C1 segment of cervical spinal cord (tissue), 14 donors: ENCODE measurements at regions not wholly inside any gene's neighbourhood (a gene's known extent, or its start where the extent isn't known, plus 50 kb on each side); places are given as distances from the start of the nearest gene placed in this dataset.

ENCODE experiments used
- DNase-seq, 14 donors: peaks; one replicate each; lab custom pipeline; 2025; lab: John Stamatoyannopoulos, UW

- DNase-seq = no peak
Measured at GRCh38 chr12:65653946-65654629, 170.2 kb upstream of the HMGA2 start.

GRCh38 chr12:65655074-65655493 is 169.2 kb upstream of the HMGA2 start:
- no peak for DNase-seq

- DNase-seq = no peak
Measured at GRCh38 chr12:65656156-65656882, 168.0 kb upstream of the HMGA2 start.

- DNase-seq = no peak
Measured at GRCh38 chr12:65656891-65657351, 167.4 kb upstream of the HMGA2 start.

GRCh38 chr12:65657635-65658034 is 166.6 kb upstream of the HMGA2 start:
- DNase-seq = no peak

GRCh38 chr12:65658360-65658759 is 165.9 kb upstream of the HMGA2 start:
- no peak for DNase-seq

GRCh38 chr12:65659681-65660080 is 164.6 kb upstream of the HMGA2 start:
- no peak for DNase-seq

- no peak for DNase-seq
Measured at GRCh38 chr12:65660096-65660495, 164.2 kb upstream of the HMGA2 start.

- DNase-seq = no peak
Measured at GRCh38 chr12:65660836-65661235, 163.4 kb upstream of the HMGA2 start.

- no peak for DNase-seq
Measured at GRCh38 chr12:65662590-65662989, 161.7 kb upstream of the HMGA2 start.

GRCh38 chr12:65663097-65663496 is 161.2 kb upstream of the HMGA2 start:
- no peak for DNase-seq

GRCh38 chr12:65663648-65664047 is 160.6 kb upstream of the HMGA2 start:
- DNase-seq = no peak

- DNase-seq = no peak
Measured at GRCh38 chr12:65664715-65665250, 159.5 kb upstream of the HMGA2 start.

GRCh38 chr12:65665817-65666216 is 158.5 kb upstream of the HMGA2 start:
- no peak for DNase-seq

GRCh38 chr12:65666876-65667275 is 157.4 kb upstream of the HMGA2 start:
- DNase-seq = no peak

- DNase-seq = no peak
Measured at GRCh38 chr12:65667932-65668331, 156.4 kb upstream of the HMGA2 start.

- DNase-seq = no peak
Measured at GRCh38 chr12:65668981-65669695, 155.1 kb upstream of the HMGA2 start.

- DNase-seq = no peak
Measured at GRCh38 chr12:65670775-65671174, 153.5 kb upstream of the HMGA2 start.

- no peak for DNase-seq
Measured at GRCh38 chr12:65672441-65672840, 151.8 kb upstream of the HMGA2 start.

GRCh38 chr12:65673156-65673690 is 151.1 kb upstream of the HMGA2 start:
- DNase-seq = no peak

GRCh38 chr12:65673732-65674131 is 150.6 kb upstream of the HMGA2 start:
- no peak for DNase-seq

GRCh38 chr12:65675141-65675621 is 149.1 kb upstream of the HMGA2 start:
- DNase-seq = no peak
